GM19372 (cell line): ENCODE measurements at regions not wholly inside any gene's neighbourhood (a gene's known extent, or its start where the extent isn't known, plus 50 kb on each side); places are given as distances from the start of the nearest gene placed in this dataset.

Experiments used
- ATAC-seq: cut with Tn5 transposase; IDR thresholded peaks from one replicate; pipeline ENCODE4 v1.9.1; 2021; ENCODE audit warnings: mild to moderate bottlenecking, low read depth, moderate library complexity; ENCODE audit not compliant: unreplicated experiment

- no peak for ATAC-seq
Measured at GRCh38 chr12:115763982-115764621, 513.4 kb downstream of the MED13L start.

GRCh38 chr12:115763376-115763775 is 514.1 kb downstream of the MED13L start:
- no peak for ATAC-seq

DNA sequence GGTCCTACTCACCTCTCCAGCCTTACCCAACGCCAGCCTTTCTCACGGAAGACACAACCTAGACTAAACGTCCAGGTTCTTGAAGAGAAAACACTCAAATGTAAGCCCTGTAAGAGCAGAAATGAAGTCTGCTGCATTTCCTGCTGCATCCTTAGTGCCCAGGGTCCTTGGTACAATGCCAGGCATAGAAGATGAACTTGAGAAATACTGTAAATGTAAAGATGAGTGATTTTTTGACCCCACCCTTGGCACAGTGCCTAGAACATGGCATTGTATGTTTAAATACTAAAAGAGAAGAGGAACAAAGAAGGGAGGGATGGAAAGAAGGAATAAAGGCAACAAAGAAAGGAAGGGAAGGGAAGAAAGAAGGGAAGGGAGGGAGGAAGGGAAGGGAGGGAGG is 514.6 kb downstream of the MED13L start:
- ATAC-seq, result no peak

DNA sequence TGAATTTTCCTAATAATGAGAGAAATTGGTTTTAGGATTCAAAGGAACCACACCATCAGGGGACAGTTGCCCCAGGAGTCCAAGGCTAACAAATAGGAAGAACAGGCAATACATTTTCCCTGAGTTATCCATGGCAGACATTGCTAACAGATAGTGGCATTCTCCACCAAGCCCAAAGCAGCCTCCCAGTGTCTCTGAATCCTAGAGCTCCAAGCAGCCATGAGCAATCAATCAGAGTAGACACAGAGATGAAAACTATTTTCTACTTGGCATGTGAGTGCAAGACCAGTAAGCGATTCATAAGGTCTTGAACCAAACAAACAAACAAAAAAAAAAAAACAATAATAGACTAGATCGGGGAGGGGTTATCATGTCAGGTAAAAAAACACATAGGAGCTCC is 515.7 kb downstream of the MED13L start:
- ATAC-seq, result no peak

- ATAC-seq, result no peak
Measured at GRCh38 chr12:115760231-115760630, 517.3 kb downstream of the MED13L start.

- no peak for ATAC-seq
Measured at GRCh38 chr12:115758877-115759620, 518.4 kb downstream of the MED13L start.

- no peak for ATAC-seq
Measured at GRCh38 chr12:115758183-115758582, 519.3 kb downstream of the MED13L start.

- ATAC-seq, result no peak
Measured at GRCh38 chr12:115756804-115757203, 520.7 kb downstream of the MED13L start.

GRCh38 chr12:115756271-115756670 is 521.2 kb downstream of the MED13L start:
- ATAC-seq, result no peak

DNA sequence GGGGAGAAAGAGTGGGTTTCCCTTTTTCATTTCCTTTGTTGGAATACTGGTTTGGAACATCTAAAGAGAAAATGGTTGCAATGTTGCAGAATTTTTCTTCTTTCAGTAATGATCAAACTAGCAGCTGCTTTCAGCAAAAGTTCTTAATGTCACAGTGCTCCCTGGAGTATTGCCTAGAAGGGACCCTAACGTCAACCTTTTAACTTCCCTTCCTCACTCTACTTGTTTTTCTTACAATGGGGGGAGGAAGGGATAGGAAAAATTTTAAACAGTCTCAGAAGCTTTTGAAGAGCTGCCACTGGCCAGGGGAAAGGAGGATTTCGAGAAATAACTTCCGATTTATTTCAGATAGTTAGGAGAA is 521.8 kb downstream of the MED13L start:
- ATAC-seq, result no peak

DNA sequence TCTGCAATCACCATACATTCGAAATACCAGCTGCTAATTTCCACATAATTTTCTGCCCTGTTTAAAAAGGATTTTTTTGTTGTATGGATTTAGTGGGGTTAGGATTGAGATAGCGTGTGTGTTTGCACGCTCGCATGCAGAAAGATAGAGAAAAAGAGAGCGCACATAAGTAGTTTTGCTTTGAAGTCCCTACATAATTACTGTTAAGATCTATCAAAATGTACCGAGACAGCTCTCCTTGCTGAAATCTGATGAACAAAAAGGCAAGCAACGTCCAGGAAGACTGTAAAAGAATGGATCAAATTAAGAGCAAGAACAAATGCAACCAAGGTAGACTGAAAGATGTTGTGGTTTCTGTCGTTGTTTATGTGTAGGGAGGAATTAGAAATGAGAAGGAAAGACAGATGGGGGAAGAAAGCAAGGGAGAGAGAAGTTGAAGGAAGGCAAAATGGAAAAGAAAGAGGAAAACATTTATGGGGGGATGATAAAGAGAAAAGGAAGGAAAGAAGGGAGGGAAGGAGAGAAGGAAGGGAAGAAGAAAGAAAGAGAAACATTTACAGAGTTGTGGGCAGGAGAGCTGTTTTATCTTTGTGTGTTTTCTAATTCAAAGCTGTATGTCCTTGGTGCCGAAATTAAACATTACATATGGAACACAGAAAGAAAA is 522.3 kb downstream of the MED13L start:
- ATAC-seq, result no peak

GRCh38 chr12:115752913-115753726 is 524.4 kb downstream of the MED13L start:
- ATAC-seq, result no peak

GRCh38 chr12:115752156-115752555 is 525.3 kb downstream of the MED13L start:
- ATAC-seq, result no peak

GRCh38 chr12:115750340-115750739 is 527.2 kb downstream of the MED13L start:
- ATAC-seq, result no peak

DNA sequence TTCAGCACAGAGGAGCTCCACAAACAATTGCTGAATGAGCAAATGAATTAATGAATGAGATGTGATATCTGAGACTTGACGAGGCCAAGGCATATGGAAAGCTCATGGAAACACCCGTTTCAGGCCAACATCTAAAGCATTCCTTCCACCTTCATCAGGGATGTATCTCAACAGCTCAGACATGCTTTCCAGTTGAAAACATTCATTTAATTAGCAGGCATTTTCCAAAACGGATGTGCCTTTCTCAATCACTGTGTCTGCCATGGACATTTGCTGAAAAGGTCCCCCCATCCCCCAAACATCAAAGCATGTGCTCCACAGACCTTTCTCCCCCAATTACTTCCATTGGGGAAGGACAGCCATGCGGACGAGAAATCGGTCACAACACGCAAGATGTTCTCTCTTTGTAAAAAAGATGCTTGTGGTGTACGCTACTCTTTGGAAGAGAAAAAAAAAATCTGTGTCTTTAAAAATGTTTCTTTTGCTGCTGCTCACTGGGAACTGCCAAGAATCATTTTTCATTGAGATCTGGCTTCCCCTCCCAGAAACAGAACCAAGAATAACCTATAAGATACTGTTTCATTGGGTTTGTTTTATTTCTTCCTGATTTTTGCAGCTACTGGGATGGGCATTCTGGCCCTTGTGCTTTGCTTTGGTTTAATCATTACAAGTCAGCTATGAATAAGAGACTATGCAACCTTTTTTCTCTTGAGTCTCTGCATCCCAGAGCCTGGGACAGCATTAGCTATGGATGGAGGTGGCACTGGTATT is 528.2 kb downstream of the MED13L start:
- no peak for ATAC-seq

GRCh38 chr12:115740586-115741155 is 536.8 kb downstream of the MED13L start:
- ATAC-seq, result no peak

GRCh38 chr12:115737895-115738294 is 539.6 kb downstream of the MED13L start:
- ATAC-seq, result no peak

DNA sequence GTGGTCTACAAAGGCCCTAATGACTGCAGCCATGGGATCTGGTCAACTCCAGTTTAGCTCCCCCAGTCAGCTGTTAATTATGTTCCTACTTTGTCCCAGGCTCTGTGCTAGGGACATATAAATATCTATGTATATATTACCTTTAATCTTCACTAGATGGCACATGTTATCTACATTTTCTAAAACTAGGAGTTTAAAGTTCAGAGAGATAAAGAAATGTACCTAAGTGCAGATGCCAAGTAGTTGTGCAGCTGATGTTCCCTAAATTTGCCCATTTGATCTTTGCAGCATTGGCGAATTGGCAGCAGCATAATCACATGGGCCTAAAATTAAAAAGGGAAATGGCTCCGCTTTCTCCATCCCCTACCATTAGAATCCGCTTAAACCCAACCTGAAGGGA is 541.1 kb downstream of the MED13L start:
- no peak for ATAC-seq

GRCh38 chr12:115730975-115731541 is 546.4 kb downstream of the MED13L start:
- no peak for ATAC-seq

DNA sequence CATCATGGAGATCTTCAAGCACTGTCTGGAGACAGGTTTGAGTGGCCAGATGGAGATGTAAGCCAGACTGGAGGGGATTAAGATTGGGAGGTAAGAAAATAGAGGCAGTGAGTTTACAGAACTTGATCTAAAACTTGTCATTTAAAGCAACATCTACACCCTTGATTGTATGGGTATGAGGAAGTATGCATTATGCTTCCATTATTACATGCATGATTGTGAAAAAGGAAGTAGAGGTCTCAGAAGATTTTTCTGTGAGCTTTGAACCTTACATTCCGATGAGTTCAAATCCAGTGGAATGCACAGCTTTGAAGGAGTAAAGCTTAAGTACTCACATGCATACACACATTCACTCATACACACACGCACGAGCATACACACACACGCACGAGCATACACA is 550.8 kb downstream of the MED13L start:
- no peak for ATAC-seq
